Endothelial cell of umbilical vein (primary cell): ENCODE measurements at regions not wholly inside any gene's neighbourhood (a gene's known extent, or its start where the extent isn't known, plus 50 kb on each side); places are given as distances from the start of the nearest gene placed in this dataset.

ENCODE experiments used
- BruUV-seq: library from RNA; stranded (reverse); fragments of 400-500 nt; replicated peaks from 2 replicates; lab custom pipeline; 2021; lab: Mats Ljungman, UMichigan
- CTCF ChIA-PET: fragments of 300-600, 350-600 bp; sonication (Branson Sonifier 250); formaldehyde crosslinking; loops from one replicate; lab custom pipeline; 2021; ENCODE audit warnings: antibody characterized with exemption, inconsistent platforms; lab: Charles Lee
- POLR2A ChIA-PET: fragments of 300-600, 350-600 bp; sonication (Branson Sonifier 250); formaldehyde crosslinking; loops from one replicate; lab custom pipeline; 2021; ENCODE audit warnings: antibody characterized with exemption, inconsistent platforms; lab: Charles Lee
- DNase-seq: peaks from one replicate; pipeline ENCODE4 v3.0.0-alpha.2; 2011; ENCODE audit warnings: low read depth, low spot score
- FAIRE-seq: peaks from 2 replicates; lab custom pipeline; 2011; peaks lifted over from hg19 to GRCh38; lab: Jason Lieb, UNC
- H2AFZ ChIP-seq: 2 replicates; pipeline ENCODE4 v1.6.0; 2012; ENCODE audit warnings: low read depth, low read length, control low read depth, inconsistent platforms
- H3K27ac ChIP-seq: 2 replicates; pipeline ENCODE4 v1.5.1; 2011; ENCODE audit warnings: low read depth, mild to moderate bottlenecking, control low read depth, low read length, moderate library complexity; ENCODE audit not compliant: insufficient read depth
- H3K27me3 ChIP-seq, 2 experiments: 2 replicates each; pipeline versions ENCODE4 v1.6.0 to v1.6.1; 2011; ENCODE audit warnings: low read length in 2 of 2, mixed read lengths in 1 of 2; ENCODE audit not compliant: control insufficient read depth in 2 of 2, insufficient read depth in 2 of 2
- H3K36me3 ChIP-seq, 2 experiments: 2 replicates in 1 of 2; 3 replicates in 1 of 2; pipeline ENCODE4 v1.5.1; 2011; ENCODE audit warnings: low read length in 2 of 2, mild to moderate bottlenecking in 1 of 2, moderate library complexity in 1 of 2; ENCODE audit not compliant: control insufficient read depth in 2 of 2, insufficient read depth in 2 of 2; ENCODE audit errors: extremely low read depth in 1 of 2
- H3K4me1 ChIP-seq: 3 replicates; pipeline ENCODE4 v1.5.1; 2011; ENCODE audit warnings: mild to moderate bottlenecking, low read length; ENCODE audit not compliant: control insufficient read depth, insufficient read depth; ENCODE audit errors: extremely low read depth
- H3K4me2 ChIP-seq: 2 replicates; pipeline ENCODE4 v1.6.1; 2011; ENCODE audit warnings: low read length, control low read depth, mixed read lengths; ENCODE audit not compliant: insufficient read depth
- H3K4me3 ChIP-seq, 3 experiments: fragments of 200-600 bp in 1 of 3; sonication (generic), shearing (Covaris generic) in 1 of 3; replicated peaks in 1 of 3; 2 replicates each; pipeline ENCODE4 v1.5.1; 2011 to 2016; ENCODE audit warnings: control low read depth in 3 of 3, low read length in 3 of 3, mild to moderate bottlenecking in 2 of 3, inconsistent platforms in 1 of 3, low read depth in 1 of 3, moderate library complexity in 1 of 3; ENCODE audit not compliant: insufficient read depth in 1 of 3
- H3K79me2 ChIP-seq: 2 replicates; pipeline ENCODE4 v1.6.0; 2012; ENCODE audit warnings: low read length, inconsistent platforms; ENCODE audit not compliant: control insufficient read depth, insufficient read depth
- H3K9ac ChIP-seq: replicated peaks from 2 replicates; pipeline ENCODE3; 2011; ENCODE audit warnings: low read length, control low read depth; ENCODE audit not compliant: insufficient read depth; ENCODE audit errors: extremely low read depth
- H3K9me1 ChIP-seq: replicated peaks from 3 replicates; pipeline ENCODE4 v1.6.0; 2011; ENCODE audit warnings: mild to moderate bottlenecking, low read length; ENCODE audit not compliant: control insufficient read depth, insufficient read depth; ENCODE audit errors: extremely low read depth
- H3K9me3 ChIP-seq: replicated peaks from 2 replicates; pipeline ENCODE4 v1.5.1; 2012; ENCODE audit warnings: low read length, inconsistent platforms; ENCODE audit not compliant: control insufficient read depth, insufficient read depth
- H4K20me1 ChIP-seq: replicated peaks from 2 replicates; pipeline ENCODE3; 2011; ENCODE audit warnings: mild to moderate bottlenecking, low read length; ENCODE audit not compliant: control insufficient read depth, insufficient read depth; ENCODE audit errors: extremely low read depth
- CTCF ChIP-seq, 2 donors: IDR thresholded peaks; 1 replicate in 1 of 2; 2 replicates in 1 of 2; pipeline ENCODE4 v1.5.1; 2011; ENCODE audit warnings: low read length in 2 of 2, mild to moderate bottlenecking in 2 of 2, moderate library complexity in 2 of 2, control low read depth in 1 of 2, inconsistent platforms in 1 of 2, low read depth in 1 of 2; ENCODE audit not compliant: insufficient read depth in 1 of 2; ENCODE audit errors: extremely low read depth in 1 of 2
- EZH2 ChIP-seq: IDR thresholded peaks from 2 replicates; pipeline ENCODE4 v1.6.1; 2012; ENCODE audit warnings: borderline replicate concordance, low read depth, mild to moderate bottlenecking, moderate library complexity, low read length, inconsistent platforms; ENCODE audit not compliant: severe bottlenecking
- FOS ChIP-seq: IDR thresholded peaks from 2 replicates; pipeline ENCODE4 v1.6.1; 2011; ENCODE audit warnings: mild to moderate bottlenecking, low read length, moderate library complexity, borderline replicate concordance; ENCODE audit not compliant: insufficient read depth
- GATA2 ChIP-seq: IDR thresholded peaks from 2 replicates; pipeline ENCODE4 v1.7.0; 2011; ENCODE audit warnings: low read depth, mild to moderate bottlenecking, moderate library complexity, mixed read lengths, low read length; ENCODE audit not compliant: insufficient read length, insufficient read depth
- JUN ChIP-seq: IDR thresholded peaks from 2 replicates; pipeline ENCODE4 v1.6.1; 2011; ENCODE audit warnings: borderline replicate concordance, low read depth; ENCODE audit not compliant: insufficient read length, insufficient read depth
- MYC ChIP-seq: IDR thresholded peaks from one replicate; pipeline ENCODE4 v1.6.1; 2011; ENCODE audit warnings: mild to moderate bottlenecking, low read depth, low read length
- POLR2A ChIP-seq: IDR thresholded peaks from 2 replicates; pipeline ENCODE4 v1.6.1; 2012; ENCODE audit warnings: low read depth, mild to moderate bottlenecking, control low read depth, low read length
- POLR2AphosphoS5 ChIP-seq: IDR thresholded peaks from 2 replicates; pipeline ENCODE4 v1.6.1; 2012; ENCODE audit warnings: low read depth, mild to moderate bottlenecking, control low read depth, low read length, moderate library complexity; ENCODE audit not compliant: insufficient read depth
- dilution Hi-C: fragments of 300-500 bp; cut with MboI; formaldehyde crosslinking; loops from one replicate; pipeline ENCODE4 v1.15.0; 2019; ENCODE audit warnings: low sequenced_read_pairs; ENCODE audit not compliant: extremely low pct_ligation_motif_present
- intact Hi-C: fragments of 100-400 bp; cut with micrococcal nuclease; formaldehyde crosslinking; loops from one replicate; pipeline ENCODE4 v1.10.0; 2022
- TF ChIP-seq, protein P1 (sequence below): IDR thresholded peaks from 2 replicates; pipeline ENCODE4 v1.6.1; 2011; ENCODE audit not compliant: insufficient read depth, insufficient read length

DNA sequence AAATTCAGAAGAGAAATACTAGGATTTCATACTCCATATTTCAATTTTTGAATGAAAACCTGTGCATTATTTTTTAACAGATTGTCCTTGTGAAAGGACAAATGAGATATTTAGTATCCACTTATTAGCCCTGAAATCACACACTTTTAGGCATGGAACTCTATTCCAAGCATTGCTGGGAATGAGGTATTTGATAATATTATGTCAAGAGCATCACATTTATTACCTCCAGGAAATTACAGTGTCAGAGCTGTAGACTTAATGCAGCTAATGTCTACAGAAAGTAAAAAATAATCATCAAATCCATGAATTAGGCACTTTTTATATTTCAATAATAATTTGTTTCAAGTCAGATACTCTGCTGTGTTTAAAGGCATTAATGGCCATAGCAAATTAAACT, 753.8 kb downstream of the REEP3 start:
- TF ChIP-seq EZH2: no peak
- TF ChIP-seq POLR2A: no peak
- no peak for TF ChIP-seq POLR2AphosphoS5
- TF ChIP-seq, protein P1, sequence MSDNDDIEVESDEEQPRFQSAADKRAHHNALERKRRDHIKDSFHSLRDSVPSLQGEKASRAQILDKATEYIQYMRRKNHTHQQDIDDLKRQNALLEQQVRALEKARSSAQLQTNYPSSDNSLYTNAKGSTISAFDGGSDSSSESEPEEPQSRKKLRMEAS: no peak
- TF ChIP-seq JUN: no peak
- no peak for TF ChIP-seq CTCF (IDR thresholded peaks at IDR 0.05; ENCODE audit: extremely low read depth in 1 of 2, insufficient read depth in 1 of 2, low read depth in 1 of 2, low read length in 2 of 2)

DNA sequence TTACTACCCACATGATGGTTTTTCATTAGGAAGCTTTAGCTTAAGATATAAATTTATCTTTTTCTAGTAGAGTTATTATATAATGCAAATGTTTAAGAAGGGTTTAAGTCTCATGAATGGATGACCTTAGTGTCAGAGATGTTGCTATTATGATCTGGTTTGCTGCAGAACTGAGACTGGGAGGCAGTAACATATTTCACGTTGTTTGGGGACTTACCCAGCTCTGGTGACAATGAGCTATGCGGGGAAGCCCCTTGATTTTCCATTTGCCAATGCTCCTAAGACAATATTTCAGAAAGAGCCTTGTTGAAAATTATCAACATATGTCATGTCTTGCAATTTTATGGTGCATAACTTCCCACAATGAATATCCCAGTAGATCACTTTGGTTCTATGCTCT, 754.6 kb downstream of the REEP3 start:
- Histone ChIP-seq H3K4me3 (no peak overlapping the region), H3K4me2 (no peak overlapping the region), H3K27ac (no peak overlapping the region), H3K9me1 (no peaks in the 10 kb centered on the region), H3K4me1 (no peaks in the 10 kb centered on the region), H3K9me3 (no peaks in the 10 kb centered on the region), H3K9ac (no peak overlapping the region), H3K79me2 (no peaks in the 10 kb centered on the region), H2AFZ (no peak overlapping the region), H3K36me3 (no peaks in the 10 kb centered on the region), H3K27me3 (no peaks in the 10 kb centered on the region), H4K20me1 (no peaks in the 10 kb centered on the region)
- TF ChIP-seq JUN: no peak
- TF ChIP-seq EZH2: no peak
- no peak for TF ChIP-seq FOS
- no peak for TF ChIP-seq CTCF (IDR thresholded peaks at IDR 0.05; ENCODE audit: extremely low read depth in 1 of 2, insufficient read depth in 1 of 2, low read depth in 1 of 2, low read length in 2 of 2)
- no peak for TF ChIP-seq POLR2AphosphoS5
- no peak for TF ChIP-seq POLR2A
- TF ChIP-seq MYC: no peak
- no peak for TF ChIP-seq GATA2
- TF ChIP-seq, protein P1: no peak
- FAIRE-seq (no peak), DNase-seq (no peak)
- no TSS peak for BruUV-seq
- ChIA-PET POLR2A (no interaction called here), CTCF (no interaction called here)
- intact Hi-C loops (no loop called here), dilution Hi-C loops (no loop called here)

More for the DNA sequence above, 753.8 kb downstream of the REEP3 start:
- no peak overlapping the region for H3K4me3 ChIP-seq
- no peak overlapping the region for H3K27ac ChIP-seq
- FAIRE-seq (no peak), DNase-seq (no peak)
- no peak overlapping the region for H2AFZ ChIP-seq
- no peaks in the 10 kb centered on the region for H3K9me3 ChIP-seq
- no peaks in the 10 kb centered on the region for H3K27me3 ChIP-seq
- dilution Hi-C loops (no loop called here), intact Hi-C loops (no loop called here)
- no TSS peak for BruUV-seq
- no peaks in the 10 kb centered on the region for H4K20me1 ChIP-seq
- H3K79me2 ChIP-seq: no peaks in the 10 kb centered on the region
- no peak overlapping the region for H3K9ac ChIP-seq
- ChIA-PET CTCF (no interaction called here), POLR2A (no interaction called here)
- no peaks in the 10 kb centered on the region for H3K9me1 ChIP-seq
- H3K4me2 ChIP-seq: no peak overlapping the region
- H3K4me1 ChIP-seq: no peaks in the 10 kb centered on the region
- no peaks in the 10 kb centered on the region for H3K36me3 ChIP-seq
